ENCODE measurements at regions not wholly inside any gene's neighbourhood (a gene's known extent, or its start where the extent isn't known, plus 50 kb on each side); places are given as distances from the start of the nearest gene placed in this dataset.

GRCh38 chr5:92930057-92930456 is 651.0 kb downstream of the NR2F1-AS1 start:
- DNase-seq (ENCODE audit: low read depth), result no peak
- TF ChIP-seq, protein P1, sequence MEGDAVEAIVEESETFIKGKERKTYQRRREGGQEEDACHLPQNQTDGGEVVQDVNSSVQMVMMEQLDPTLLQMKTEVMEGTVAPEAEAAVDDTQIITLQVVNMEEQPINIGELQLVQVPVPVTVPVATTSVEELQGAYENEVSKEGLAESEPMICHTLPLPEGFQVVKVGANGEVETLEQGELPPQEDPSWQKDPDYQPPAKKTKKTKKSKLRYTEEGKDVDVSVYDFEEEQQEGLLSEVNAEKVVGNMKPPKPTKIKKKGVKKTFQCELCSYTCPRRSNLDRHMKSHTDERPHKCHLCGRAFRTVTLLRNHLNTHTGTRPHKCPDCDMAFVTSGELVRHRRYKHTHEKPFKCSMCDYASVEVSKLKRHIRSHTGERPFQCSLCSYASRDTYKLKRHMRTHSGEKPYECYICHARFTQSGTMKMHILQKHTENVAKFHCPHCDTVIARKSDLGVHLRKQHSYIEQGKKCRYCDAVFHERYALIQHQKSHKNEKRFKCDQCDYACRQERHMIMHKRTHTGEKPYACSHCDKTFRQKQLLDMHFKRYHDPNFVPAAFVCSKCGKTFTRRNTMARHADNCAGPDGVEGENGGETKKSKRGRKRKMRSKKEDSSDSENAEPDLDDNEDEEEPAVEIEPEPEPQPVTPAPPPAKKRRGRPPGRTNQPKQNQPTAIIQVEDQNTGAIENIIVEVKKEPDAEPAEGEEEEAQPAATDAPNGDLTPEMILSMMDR (conservative IDR thresholded peaks at IDR 0.05; ENCODE audit: low read depth, low read length), result no peak
- H3K4me3 ChIP-seq (ENCODE audit: low read depth, low read length), result no peak overlapping the region

DNA sequence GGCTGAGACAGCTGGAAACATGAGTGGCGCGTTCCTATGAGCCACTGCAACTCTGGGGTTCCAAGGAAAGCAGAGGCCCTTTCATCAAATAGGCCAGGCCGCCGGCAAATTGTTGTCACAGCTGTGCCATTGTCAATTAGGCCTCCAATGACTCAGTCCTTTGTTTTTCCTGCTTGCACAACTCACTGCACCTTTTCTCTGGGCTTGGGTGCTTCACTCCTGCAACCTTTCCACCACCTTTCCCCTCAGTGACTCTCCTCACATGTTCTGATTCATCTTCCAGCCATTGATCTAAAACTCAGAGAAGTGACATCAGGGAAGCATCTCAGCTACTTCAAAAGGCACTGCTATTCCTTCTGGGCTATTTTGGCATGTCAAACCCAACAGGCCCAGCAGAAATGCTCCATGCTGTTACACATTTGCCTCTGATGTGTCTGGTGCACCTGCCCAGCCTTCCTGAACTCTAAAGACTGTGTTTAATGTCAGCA is 653.7 kb downstream of the NR2F1-AS1 start:
- peak; percentile 20 for DNase-seq (ENCODE audit: low read depth)
- no peak overlapping the region for H3K4me3 ChIP-seq (ENCODE audit: low read depth, low read length)
- TF ChIP-seq, protein P1 (conservative IDR thresholded peaks at IDR 0.05; ENCODE audit: low read depth, low read length), result no peak

DNA sequence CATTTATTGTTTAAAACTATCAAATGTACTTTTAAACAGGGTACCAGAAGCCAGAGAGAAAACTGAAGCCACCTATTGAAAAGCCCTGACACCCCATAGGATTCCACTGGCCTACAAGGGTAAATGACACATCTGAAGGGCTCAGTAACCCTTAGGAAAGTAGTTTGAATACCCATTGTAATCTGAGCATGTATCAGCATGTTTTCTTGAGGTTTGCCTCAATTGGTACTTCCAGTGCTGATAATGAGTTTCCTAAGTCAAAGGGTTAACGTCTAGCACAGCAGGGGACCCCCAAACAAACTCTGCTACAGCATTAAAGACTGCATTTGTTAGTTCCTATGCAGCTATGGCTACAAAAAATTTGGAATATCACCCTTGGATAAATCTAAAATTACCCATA is 657.1 kb downstream of the NR2F1-AS1 start:
- no peak overlapping the region for H3K4me3 ChIP-seq (ENCODE audit: low read depth, low read length)
- no peak for DNase-seq (ENCODE audit: low read depth)
- TF ChIP-seq, protein P1 (conservative IDR thresholded peaks at IDR 0.05; ENCODE audit: low read depth, low read length), result no peak

GRCh38 chr5:92922231-92922967 is 658.6 kb downstream of the NR2F1-AS1 start:
- no peak for DNase-seq (ENCODE audit: low read depth)
- H3K4me3 ChIP-seq (ENCODE audit: low read depth, low read length), result no peak overlapping the region
- TF ChIP-seq, protein P1 (conservative IDR thresholded peaks at IDR 0.05; ENCODE audit: low read depth, low read length), result no peak

GRCh38 chr5:92917044-92917443 is 664.0 kb downstream of the NR2F1-AS1 start:
- H3K4me3 ChIP-seq (ENCODE audit: low read depth, low read length), result no peak overlapping the region
- TF ChIP-seq, protein P1 (conservative IDR thresholded peaks at IDR 0.05; ENCODE audit: low read depth, low read length), result no peak
- no peak for DNase-seq (ENCODE audit: low read depth)

GRCh38 chr5:92916036-92916435 is 665.0 kb downstream of the NR2F1-AS1 start:
- TF ChIP-seq, protein P1 (conservative IDR thresholded peaks at IDR 0.05; ENCODE audit: low read depth, low read length), result peak; percentile 41
- no peak overlapping the region for H3K4me3 ChIP-seq (ENCODE audit: low read depth, low read length)
- no peak for DNase-seq (ENCODE audit: low read depth)

DNA sequence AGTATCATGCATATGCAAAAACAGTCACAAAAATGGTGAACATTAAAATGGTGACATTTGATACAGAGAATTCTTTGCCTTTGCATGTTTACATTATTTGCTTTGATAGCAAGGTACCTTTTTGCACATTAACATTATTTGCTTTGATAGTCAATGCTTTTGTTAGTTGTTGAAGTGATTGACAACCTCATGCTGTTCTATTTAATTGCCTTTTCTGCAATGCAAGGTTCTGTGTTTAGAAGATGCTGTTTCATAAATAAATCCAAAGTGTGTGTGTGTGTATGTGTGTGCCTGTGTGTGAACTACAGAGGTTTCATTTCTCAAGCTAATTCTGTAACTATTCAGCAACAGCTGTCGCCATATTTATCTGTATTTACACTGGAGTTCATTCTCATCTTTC is 668.7 kb downstream of the NR2F1-AS1 start:
- no peak overlapping the region for H3K4me3 ChIP-seq (ENCODE audit: low read depth, low read length)
- DNase-seq (ENCODE audit: low read depth), result no peak
- TF ChIP-seq, protein P1 (conservative IDR thresholded peaks at IDR 0.05; ENCODE audit: low read depth, low read length), result no peak

Data from epithelial cell of proximal tubule (primary cell).